Neural crest cell (in vitro differentiated cells): ENCODE measurements at regions not wholly inside any gene's neighbourhood (a gene's known extent, or its start where the extent isn't known, plus 50 kb on each side); places are given as distances from the start of the nearest gene placed in this dataset.

Experiments
- DNase-seq: peaks from one replicate; pipeline ENCODE4 v3.0.0; 2021; ENCODE audit warnings: low read depth, mixed read lengths, low spot score
- H3K27ac Mint-ChIP-seq: one replicate; pipeline ENCODE4 v1.8.0; 2021; ENCODE audit warnings: mild to moderate bottlenecking, mixed read lengths; ENCODE audit not compliant: unreplicated experiment
- H3K27me3 Mint-ChIP-seq: 2 replicates; pipeline ENCODE4 v1.8.0; 2021; ENCODE audit warnings: low read depth, mild to moderate bottlenecking, mixed read lengths
- H3K36me3 Mint-ChIP-seq: 2 replicates; pipeline ENCODE4 v1.8.0; 2021; ENCODE audit warnings: low read depth, mild to moderate bottlenecking, mixed read lengths
- H3K4me1 Mint-ChIP-seq: 2 replicates; pipeline ENCODE4 v1.8.0; 2021; ENCODE audit warnings: mixed read lengths
- H3K4me3 Mint-ChIP-seq: one replicate; pipeline ENCODE4 v1.8.0; 2021; ENCODE audit warnings: mild to moderate bottlenecking, mixed read lengths
- H3K9me3 Mint-ChIP-seq: 2 replicates; pipeline ENCODE4 v1.8.0; 2021; ENCODE audit warnings: mixed read lengths
- CTCF ChIP-seq: fragments of 200-600 bp; sonication (generic); conservative IDR thresholded peaks from 2 replicates; pipeline ENCODE4 v1.5.0; 2021; ENCODE audit warnings: antibody characterized with exemption, mild to moderate bottlenecking

GRCh38 chr18:61080954-61081528, 252.2 kb upstream of the CDH20 start:
- no peaks in the 10 kb centered on the region for H3K4me1 Mint-ChIP-seq
- H3K4me3 Mint-ChIP-seq: no peak overlapping the region
- no peak for DNase-seq
- no peaks in the 10 kb centered on the region for H3K36me3 Mint-ChIP-seq
- no peak for TF ChIP-seq CTCF
- H3K27me3 Mint-ChIP-seq: no peaks in the 10 kb centered on the region
- H3K9me3 Mint-ChIP-seq: no peaks in the 10 kb centered on the region
- no peak overlapping the region for H3K27ac Mint-ChIP-seq

- H3K36me3 Mint-ChIP-seq: no peaks in the 10 kb centered on the region
- H3K9me3 Mint-ChIP-seq: no peaks in the 10 kb centered on the region
- H3K4me1 Mint-ChIP-seq: no peaks in the 10 kb centered on the region
- no peak overlapping the region for H3K4me3 Mint-ChIP-seq
- H3K27ac Mint-ChIP-seq: no peak overlapping the region
- H3K27me3 Mint-ChIP-seq: no peaks in the 10 kb centered on the region
- no peak for TF ChIP-seq CTCF
- no peak for DNase-seq
Measured at GRCh38 chr18:61082976-61083630, 250.1 kb upstream of the CDH20 start.

GRCh38 chr18:61085036-61085435, 248.2 kb upstream of the CDH20 start:
- no peaks in the 10 kb centered on the region for H3K36me3 Mint-ChIP-seq
- DNase-seq: no peak
- H3K27me3 Mint-ChIP-seq: no peaks in the 10 kb centered on the region
- H3K4me1 Mint-ChIP-seq: no peaks in the 10 kb centered on the region
- H3K4me3 Mint-ChIP-seq: no peak overlapping the region
- H3K27ac Mint-ChIP-seq: no peak overlapping the region
- TF ChIP-seq CTCF: no peak
- no peaks in the 10 kb centered on the region for H3K9me3 Mint-ChIP-seq

GRCh38 chr18:61085761-61086160, 247.5 kb upstream of the CDH20 start:
- Mint-ChIP-seq H3K36me3 (no peaks in the 10 kb centered on the region), H3K27me3 (no peaks in the 10 kb centered on the region), H3K9me3 (no peaks in the 10 kb centered on the region), H3K4me1 (no peaks in the 10 kb centered on the region), H3K27ac (no peak overlapping the region), H3K4me3 (no peak overlapping the region)
- DNase-seq: no peak
- no peak for TF ChIP-seq CTCF

GRCh38 chr18:61086657-61087056, 246.6 kb upstream of the CDH20 start:
- H3K36me3 Mint-ChIP-seq: no peaks in the 10 kb centered on the region
- DNase-seq: no peak
- no peak for TF ChIP-seq CTCF
- no peaks in the 10 kb centered on the region for H3K27me3 Mint-ChIP-seq
- H3K4me3 Mint-ChIP-seq: no peak overlapping the region
- no peaks in the 10 kb centered on the region for H3K9me3 Mint-ChIP-seq
- no peaks in the 10 kb centered on the region for H3K4me1 Mint-ChIP-seq
- H3K27ac Mint-ChIP-seq: no peak overlapping the region
